Testis (tissue), 2 donors: ENCODE measurements at regions not wholly inside any gene's neighbourhood (a gene's known extent, or its start where the extent isn't known, plus 50 kb on each side); places are given as distances from the start of the nearest gene placed in this dataset.

Experiments
- CTCF ChIP-seq, 3 experiments: fragments of 450-650 bp in 2 of 3; fragments of 200-600 bp in 1 of 3; sonication (generic) in 1 of 3; IDR thresholded peaks; one replicate each; pipeline ENCODE4 v1.5.1; 2016 to 2019; ENCODE audit warnings: antibody characterized with exemption in 3 of 3, mild to moderate bottlenecking in 2 of 3, moderate library complexity in 1 of 3
- POLR2A ChIP-seq: fragments of 450-650 bp; IDR thresholded peaks from one replicate; pipeline ENCODE4 v1.6.1; 2017; ENCODE audit warnings: antibody characterized with exemption, mild to moderate bottlenecking, moderate library complexity

GRCh38 chr10:65556006-65556405, 1369.8 kb upstream of the LRRTM3 start:
- TF ChIP-seq CTCF (IDR thresholded peaks at IDR 0.05) = no peak
- no peak for TF ChIP-seq POLR2A
